Parathyroid adenoma (tissue), 2 donors: ENCODE measurements at regions not wholly inside any gene's neighbourhood (a gene's known extent, or its start where the extent isn't known, plus 50 kb on each side); places are given as distances from the start of the nearest gene placed in this dataset.

ENCODE experiments used
- H2AFZ ChIP-seq: fragments of 300-600 bp; sonication (generic); one replicate; pipeline ENCODE4 v1.7.0; 2017; ENCODE audit warnings: antibody characterized with exemption, mild to moderate bottlenecking
- H3K27ac ChIP-seq: fragments of 300-600 bp; sonication (generic); one replicate; pipeline ENCODE4 v1.7.0; 2017
- H3K27me3 ChIP-seq: fragments of 300-600 bp; sonication (generic); one replicate; pipeline ENCODE4 v1.7.0; 2017; ENCODE audit warnings: low read length; ENCODE audit not compliant: control insufficient read depth, insufficient read depth
- H3K36me3 ChIP-seq: fragments of 300-600 bp; sonication (generic); one replicate; pipeline ENCODE4 v1.7.0; 2017; ENCODE audit warnings: low read length; ENCODE audit not compliant: control insufficient read depth, insufficient read depth
- H3K4me1 ChIP-seq: fragments of 300-600 bp; sonication (generic); one replicate; pipeline ENCODE4 v1.7.0; 2017; ENCODE audit warnings: control low read depth
- H3K4me2 ChIP-seq: fragments of 300-600 bp; sonication (generic); one replicate; pipeline ENCODE4 v1.7.0; 2017; ENCODE audit warnings: low read length
- H3K4me3 ChIP-seq: fragments of 300-600 bp; sonication (generic); one replicate; pipeline ENCODE4 v1.7.0; 2017; ENCODE audit warnings: low read depth, low read length
- H3K79me2 ChIP-seq: fragments of 300-600 bp; sonication (generic); one replicate; pipeline ENCODE4 v1.7.0; 2017; ENCODE audit warnings: control low read depth
- H3K9ac ChIP-seq: fragments of 300-600 bp; sonication (generic); one replicate; pipeline ENCODE4 v1.7.0; 2017; ENCODE audit warnings: mild to moderate bottlenecking
- H3K9me3 ChIP-seq: fragments of 300-600 bp; sonication (generic); one replicate; pipeline ENCODE4 v1.7.0; 2017; ENCODE audit warnings: low read length; ENCODE audit not compliant: control insufficient read depth
- CTCF ChIP-seq: fragments of 300-600 bp; sonication (generic); IDR thresholded peaks from one replicate; pipeline ENCODE4 v1.7.0; 2017; ENCODE audit warnings: antibody characterized with exemption, mild to moderate bottlenecking
- donor health status: primary hyperparathyroidism.

- Histone ChIP-seq H3K36me3 (no peaks in the 10 kb centered on the region), H3K4me3 (no peak overlapping the region), H3K9me3 (no peaks in the 10 kb centered on the region), H3K9ac (no peak overlapping the region), H3K4me1 (no peaks in the 10 kb centered on the region), H2AFZ (no peak overlapping the region), H3K27me3 (peaks cover 7% of the 10 kb centered on the region), H3K79me2 (no peaks in the 10 kb centered on the region), H3K4me2 (no peak overlapping the region), H3K27ac (no peak overlapping the region)
- no peak for TF ChIP-seq CTCF
Measured at GRCh38 chr14:101501341-101501740, 60.0 kb upstream of the DIO3 start.

- Histone ChIP-seq H3K79me2 (no peaks in the 10 kb centered on the region), H3K4me3 (no peak overlapping the region), H2AFZ (no peak overlapping the region), H3K4me1 (no peaks in the 10 kb centered on the region), H3K9ac (no peak overlapping the region), H3K36me3 (no peaks in the 10 kb centered on the region), H3K4me2 (no peak overlapping the region), H3K9me3 (no peaks in the 10 kb centered on the region), H3K27me3 (peaks cover under 1% of the 10 kb centered on the region), H3K27ac (no peak overlapping the region)
- no peak for TF ChIP-seq CTCF
Measured at GRCh38 chr14:101501858-101502615, 59.3 kb upstream of the DIO3 start.

- H3K9ac ChIP-seq: no peak overlapping the region
- H3K27ac ChIP-seq: no peak overlapping the region
- H2AFZ ChIP-seq: no peak overlapping the region
- no peak overlapping the region for H3K4me2 ChIP-seq
- no peaks in the 10 kb centered on the region for H3K4me1 ChIP-seq
- TF ChIP-seq CTCF: no peak
- no peaks in the 10 kb centered on the region for H3K79me2 ChIP-seq
- H3K9me3 ChIP-seq: no peaks in the 10 kb centered on the region
- H3K27me3 ChIP-seq: no peaks in the 10 kb centered on the region
- H3K4me3 ChIP-seq: no peak overlapping the region
- H3K36me3 ChIP-seq: no peaks in the 10 kb centered on the region
Measured at GRCh38 chr14:101502761-101503392, 58.4 kb upstream of the DIO3 start.

- TF ChIP-seq CTCF: no peak
- H3K27ac ChIP-seq: no peak overlapping the region
- H3K4me2 ChIP-seq: no peak overlapping the region
- H3K27me3 ChIP-seq: no peaks in the 10 kb centered on the region
- no peak overlapping the region for H3K9ac ChIP-seq
- no peaks in the 10 kb centered on the region for H3K4me1 ChIP-seq
- H3K4me3 ChIP-seq: no peak overlapping the region
- no peaks in the 10 kb centered on the region for H3K36me3 ChIP-seq
- no peaks in the 10 kb centered on the region for H3K79me2 ChIP-seq
- no peaks in the 10 kb centered on the region for H3K9me3 ChIP-seq
- no peak overlapping the region for H2AFZ ChIP-seq
Measured at GRCh38 chr14:101503431-101504095, 57.7 kb upstream of the DIO3 start.
